Adrenal gland (tissue), 5 donors: ENCODE measurements at regions not wholly inside any gene's neighbourhood (a gene's known extent, or its start where the extent isn't known, plus 50 kb on each side); places are given as distances from the start of the nearest gene placed in this dataset.

Source experiments
- CTCF ChIP-seq, 6 experiments: fragments of 450-650 bp in 4 of 6; fragments of 200-600 bp in 2 of 6; sonication (generic) in 1 of 6; IDR thresholded peaks; 1 replicate in 5 of 6; 2 replicates in 1 of 6; pipeline versions ENCODE4 v1.5.1 to v1.8.0; 2016 to 2021; ENCODE audit warnings: antibody characterized with exemption in 6 of 6, mild to moderate bottlenecking in 2 of 6, moderate library complexity in 1 of 6
- POLR2A ChIP-seq, 2 donors: fragments of 450-650 bp; IDR thresholded peaks; one replicate each; pipeline ENCODE4 v1.6.1; 2017; ENCODE audit warnings: antibody characterized with exemption in 2 of 2, mild to moderate bottlenecking in 2 of 2, moderate library complexity in 1 of 2
- donor health status: DM: no; HTN: no; CAD: no.

DNA sequence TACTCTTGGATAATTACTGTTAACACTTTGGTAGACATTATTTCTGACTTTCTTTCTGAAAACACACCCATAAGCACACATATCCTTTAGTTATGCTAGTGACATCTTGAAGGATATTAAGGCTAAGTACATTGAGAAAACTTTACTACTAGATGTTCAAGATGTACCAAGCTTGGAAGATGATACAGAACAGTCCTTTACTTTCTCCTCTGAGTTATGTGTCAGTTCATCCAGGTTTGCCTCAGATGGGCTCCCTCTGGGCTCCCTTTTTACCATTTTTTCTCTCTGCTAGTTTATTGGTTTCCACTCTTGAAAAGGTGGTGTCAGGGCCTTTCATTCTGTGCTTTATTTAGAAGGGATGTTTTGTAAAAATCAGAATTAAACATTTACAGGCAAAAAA lies 172.3 kb downstream of the S1PR1 start:
- TF ChIP-seq CTCF (IDR thresholded peaks at IDR 0.05) (no peak), POLR2A (IDR thresholded peaks at IDR 0.05) (no peak)
